H1 (cell line): ENCODE measurements at regions not wholly inside any gene's neighbourhood (a gene's known extent, or its start where the extent isn't known, plus 50 kb on each side); places are given as distances from the start of the nearest gene placed in this dataset.

ENCODE experiments used
- GABPA ChIP-seq: IDR thresholded peaks from 2 replicates; pipeline ENCODE4 v1.6.1; 2011; ENCODE audit warnings: mild to moderate bottlenecking, low read length, moderate library complexity, borderline replicate concordance; ENCODE audit not compliant: insufficient read depth
- HDAC2 ChIP-seq, 2 experiments: fragments of 300-600 bp in 1 of 2; sonication (generic) in 1 of 2; IDR thresholded peaks; 2 replicates each; pipeline ENCODE4 v1.6.1; 2011 to 2012; ENCODE audit warnings: low read depth in 2 of 2, low read length in 2 of 2, mild to moderate bottlenecking in 2 of 2, moderate library complexity in 2 of 2, borderline replicate concordance in 1 of 2, inconsistent platforms in 1 of 2
- PHF8 ChIP-seq: fragments of 200-600 bp; sonication (generic); conservative IDR thresholded peaks from 2 replicates; pipeline ENCODE4 v1.7.1; 2012; ENCODE audit warnings: low read depth, mild to moderate bottlenecking, inconsistent platforms, low read length, moderate library complexity

- TF ChIP-seq PHF8 (no peak), HDAC2 (IDR thresholded peaks at IDR 0.05; ENCODE audit: borderline replicate concordance in 1 of 2, low read depth in 2 of 2, low read length in 2 of 2) (no peak), GABPA (no peak)
Observed at GRCh38 chr12:43143278-43143677, 408.7 kb downstream of the ADAMTS20 start (continued).
